PC-9 (cell line): ENCODE measurements at regions not wholly inside any gene's neighbourhood (a gene's known extent, or its start where the extent isn't known, plus 50 kb on each side); places are given as distances from the start of the nearest gene placed in this dataset.

Source experiments
- CTCF ChIP-seq: fragments of 200-600 bp; sonication (generic); conservative IDR thresholded peaks from 2 replicates; pipeline ENCODE4 v1.6.1; 2017; ENCODE audit warnings: mixed run types, antibody characterized with exemption, mild to moderate bottlenecking, moderate library complexity
- EZH2 ChIP-seq: fragments of 200-600 bp; sonication (generic); IDR thresholded peaks from 2 replicates; pipeline ENCODE4 v1.8.0; 2017; ENCODE audit warnings: antibody characterized with exemption, low read depth

- TF ChIP-seq CTCF (no peak), EZH2 (no peak)
These were observed 247.6 kb upstream of the PSMD7 start for GRCh38 chr16:74049027-74049426.
